RKO (cell line): ENCODE measurements at regions not wholly inside any gene's neighbourhood (a gene's known extent, or its start where the extent isn't known, plus 50 kb on each side); places are given as distances from the start of the nearest gene placed in this dataset.

Experiments used
- DNase-seq: peaks from one replicate; pipeline ENCODE4 v3.0.0-alpha.2; 2016; ENCODE audit warnings: low spot score

GRCh38 chr4:13047591-13047990 is 436.5 kb downstream of the RAB28 start:
- DNase-seq, result no peak

GRCh38 chr4:13036841-13037240 is 447.3 kb downstream of the RAB28 start:
- DNase-seq, result no peak

DNA sequence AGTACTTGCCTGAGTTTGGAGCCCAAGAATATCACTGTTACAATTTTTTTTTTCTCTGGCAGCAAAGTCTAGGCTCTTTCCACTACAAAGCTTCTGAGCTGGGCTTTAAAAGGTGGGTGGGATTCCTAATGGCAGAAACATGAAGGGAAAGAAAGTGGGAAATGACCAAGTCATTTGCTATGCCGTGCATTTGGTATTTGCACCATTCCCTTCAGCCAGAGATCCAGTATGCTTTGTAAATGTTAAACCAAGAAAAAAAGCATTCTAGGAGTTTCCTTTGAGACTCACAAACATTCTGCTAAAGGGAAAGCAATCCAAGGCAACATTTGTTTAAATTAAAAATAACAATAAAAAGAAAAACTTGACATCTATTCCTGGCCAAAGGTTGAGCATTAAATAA is 451.2 kb downstream of the RAB28 start:
- no peak for DNase-seq

GRCh38 chr4:13024147-13025105 is 459.7 kb downstream of the RAB28 start:
- DNase-seq, result no peak

- DNase-seq, result no peak
These were observed 476.2 kb downstream of the RAB28 start for GRCh38 chr4:13007802-13008470.

- DNase-seq, result no peak
These were observed 490.2 kb downstream of the RAB28 start for GRCh38 chr4:12993923-12994322.

GRCh38 chr4:12987284-12987683 is 496.9 kb downstream of the RAB28 start:
- no peak for DNase-seq

- DNase-seq, result no peak
These were observed 504.3 kb downstream of the RAB28 start for GRCh38 chr4:12979797-12980196.

- no peak for DNase-seq
These were observed 505.8 kb downstream of the RAB28 start for GRCh38 chr4:12978310-12978709.

GRCh38 chr4:12975511-12975910 is 508.6 kb downstream of the RAB28 start:
- no peak for DNase-seq

DNA sequence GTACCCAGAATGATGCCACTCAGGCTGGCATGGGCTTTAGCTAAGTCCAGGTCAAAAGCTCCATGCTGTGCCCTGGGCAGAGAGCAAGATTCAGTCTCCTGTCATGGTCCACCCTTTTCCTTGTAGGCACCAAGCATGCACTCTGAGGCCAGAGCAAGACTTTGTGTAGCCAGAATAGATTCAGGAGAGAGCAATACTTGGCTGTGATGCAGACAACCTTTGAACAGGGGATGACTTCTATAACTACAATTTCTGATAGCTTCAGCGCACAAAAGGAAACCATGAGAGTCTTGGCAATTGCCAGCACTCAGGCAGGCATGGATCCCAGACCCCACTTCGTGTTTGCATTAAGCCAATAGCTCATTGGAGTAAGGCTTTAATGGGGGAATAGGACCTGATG is 510.6 kb downstream of the RAB28 start:
- DNase-seq, result no peak

- DNase-seq, result no peak
These were observed 515.8 kb downstream of the RAB28 start for GRCh38 chr4:12968345-12968744.

DNA sequence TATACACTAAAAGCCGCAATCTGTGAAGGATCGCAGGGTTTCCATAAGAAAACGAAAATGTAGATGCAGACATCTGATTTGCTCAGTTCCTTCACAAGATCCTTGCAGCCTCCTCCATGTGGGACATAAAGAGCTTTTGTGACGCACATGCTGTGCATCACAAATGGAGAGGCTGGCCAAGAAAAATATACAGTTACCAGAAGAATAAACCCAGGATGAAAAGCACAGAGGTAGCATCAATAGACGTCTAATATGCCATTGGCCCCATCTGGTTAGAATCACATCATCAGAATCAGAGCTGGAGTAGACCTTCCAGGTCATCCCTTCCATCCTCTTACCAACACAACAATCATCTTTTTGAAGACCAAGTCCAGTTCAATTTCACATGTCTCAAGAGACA is 517.4 kb downstream of the RAB28 start:
- no peak for DNase-seq

DNA sequence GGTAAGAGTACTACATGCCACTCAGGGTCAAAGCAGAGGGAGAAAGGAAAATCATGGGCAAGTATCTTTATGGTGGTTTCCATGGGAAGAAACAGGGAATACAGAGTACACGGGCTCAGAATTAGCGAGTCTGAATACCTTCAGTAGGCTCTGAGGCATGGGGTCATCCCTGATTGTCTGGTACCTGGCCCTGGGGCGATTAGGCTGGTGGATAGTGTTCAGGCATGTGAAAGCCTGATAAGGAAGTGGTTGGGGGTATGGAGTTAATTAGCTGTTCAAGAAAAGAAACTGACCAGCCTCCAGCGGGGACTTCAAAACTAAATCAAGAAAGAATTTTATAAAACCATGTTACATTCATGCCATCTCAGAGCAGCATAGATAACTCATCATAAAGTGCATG is 518.8 kb downstream of the RAB28 start:
- no peak for DNase-seq

GRCh38 chr4:12963912-12964311 is 520.2 kb downstream of the RAB28 start:
- DNase-seq, result no peak

GRCh38 chr4:12963291-12963690 is 520.8 kb downstream of the RAB28 start:
- DNase-seq, result no peak

- DNase-seq, result no peak
These were observed 522.4 kb downstream of the RAB28 start for GRCh38 chr4:12961713-12962112.

GRCh38 chr4:12958436-12958835 is 525.7 kb downstream of the RAB28 start:
- DNase-seq, result no peak

GRCh38 chr4:12957108-12957507 is 527.0 kb downstream of the RAB28 start:
- DNase-seq, result no peak

DNA sequence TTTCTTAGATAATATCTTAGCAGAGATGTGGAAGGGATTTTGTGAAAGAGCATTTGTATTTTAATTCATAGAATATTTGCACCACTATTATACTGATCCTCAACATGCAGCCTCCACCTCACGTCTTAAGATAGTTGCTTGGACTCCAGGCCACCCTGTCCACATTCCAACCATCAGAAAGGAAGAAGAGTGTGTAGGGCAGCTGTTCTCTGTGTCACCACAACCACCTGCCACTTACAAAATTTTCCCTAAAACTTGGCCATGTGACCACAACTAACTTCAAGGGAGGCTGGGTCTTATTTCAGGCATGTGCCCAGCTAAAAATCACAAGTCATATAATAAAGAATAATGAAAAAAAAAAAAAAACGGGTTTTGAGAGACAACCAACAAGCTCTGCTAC is 528.1 kb downstream of the RAB28 start:
- no peak for DNase-seq

- DNase-seq, result no peak
These were observed 534.2 kb downstream of the RAB28 start for GRCh38 chr4:12949719-12950490.

GRCh38 chr4:12943069-12943468 is 541.1 kb downstream of the RAB28 start:
- DNase-seq, result no peak

- no peak for DNase-seq
These were observed 550.3 kb downstream of the RAB28 start for GRCh38 chr4:12933760-12934221.
